PC-3 (cell line): ENCODE measurements at regions not wholly inside any gene's neighbourhood (a gene's known extent, or its start where the extent isn't known, plus 50 kb on each side); places are given as distances from the start of the nearest gene placed in this dataset.

Experiments used
- ATAC-seq: fragments of 200-7000 bp; cut with Tn5 transposase; 2 replicates; pipeline ENCODE4 v1.9.1; 2020; ENCODE audit warnings: mild to moderate bottlenecking, moderate library complexity
- BruUV-seq: library from RNA; stranded (reverse); fragments of 400-500 nt; replicated peaks from 2 replicates; lab custom pipeline; 2021; lab: Mats Ljungman, UMichigan
- CTCF ChIA-PET: fragments of 300-600 bp; sonication (Branson Sonifier 250); formaldehyde crosslinking; loops from one replicate; lab custom pipeline; 2022; ENCODE audit warnings: antibody characterized with exemption; lab: Charles Lee
- POLR2A ChIA-PET: fragments of 300-600 bp; sonication (Branson Sonifier 250); formaldehyde crosslinking; loops from one replicate; lab custom pipeline; 2022; ENCODE audit warnings: antibody characterized with exemption; ENCODE audit not compliant: unreplicated experiment; lab: Charles Lee
- DNase-seq: peaks from one replicate; pipeline ENCODE4 v3.0.0-alpha.2; 2015
- H2AFZ ChIP-seq: fragments of 300-600 bp; sonication (generic); 2 replicates; pipeline ENCODE4 v1.6.0; 2016; ENCODE audit warnings: antibody characterized with exemption, low read length
- H3F3A ChIP-seq: fragments of 300-600 bp; sonication (generic); one replicate; pipeline ENCODE4 v1.6.0; 2017; ENCODE audit warnings: antibody characterized with exemption, low read length, control low read depth, mild to moderate bottlenecking; ENCODE audit not compliant: unreplicated experiment
- H3K27ac ChIP-seq: fragments of 300-600 bp; sonication (generic); 2 replicates; pipeline ENCODE4 v1.5.1; 2016; ENCODE audit warnings: mild to moderate bottlenecking, low read length
- H3K27me3 ChIP-seq: fragments of 300-600 bp; sonication (generic); 2 replicates; pipeline ENCODE4 v1.6.1; 2016; ENCODE audit warnings: low read length, mixed read lengths
- H3K36me3 ChIP-seq: fragments of 300-600 bp; sonication (generic); 2 replicates; pipeline ENCODE4 v1.6.1; 2016; ENCODE audit warnings: low read depth, mixed run types, low read length, mixed read lengths
- H3K4me1 ChIP-seq: fragments of 300-600 bp; sonication (generic); 2 replicates; pipeline ENCODE4 v1.5.1; 2016; ENCODE audit warnings: low read length; ENCODE audit not compliant: insufficient read depth
- H3K4me2 ChIP-seq: fragments of 300-600 bp; sonication (generic); 2 replicates; pipeline ENCODE4 v1.6.0; 2016; ENCODE audit warnings: low read length
- H3K4me3 ChIP-seq: fragments of 300-600 bp; sonication (generic); 2 replicates; pipeline ENCODE4 v1.5.1; 2016; ENCODE audit warnings: mild to moderate bottlenecking, low read length, mixed read lengths
- H3K79me2 ChIP-seq: fragments of 300-600 bp; sonication (generic); 2 replicates; pipeline ENCODE4 v1.6.1; 2017; ENCODE audit warnings: low read length, mixed read lengths
- H3K9ac ChIP-seq: fragments of 300-600 bp; sonication (generic); 2 replicates; pipeline ENCODE4 v1.6.0; 2016; ENCODE audit warnings: mild to moderate bottlenecking, low read length
- H3K9me2 ChIP-seq: fragments of 300-600 bp; sonication (generic); replicated peaks from 2 replicates; pipeline ENCODE4 v1.6.1; 2016; ENCODE audit warnings: mixed run types, low read length, mixed read lengths
- H3K9me3 ChIP-seq: fragments of 300-600 bp; sonication (generic); 2 replicates; pipeline ENCODE4 v1.6.1; 2016; ENCODE audit warnings: low read length, mixed read lengths
- H4K20me1 ChIP-seq: fragments of 300-600 bp; sonication (generic); 2 replicates; pipeline ENCODE4 v1.6.1; 2016; ENCODE audit warnings: low read length, mixed read lengths
- EZH2 ChIP-seq: fragments of 300-600 bp; sonication (generic); IDR thresholded peaks from one replicate; pipeline ENCODE4 v1.6.1; 2017; ENCODE audit warnings: antibody characterized with exemption, mild to moderate bottlenecking, low read length; ENCODE audit not compliant: unreplicated experiment
- EZH2phosphoT487 ChIP-seq: fragments of 300-600 bp; sonication (generic); IDR thresholded peaks from 2 replicates; pipeline ENCODE4 v1.6.1; 2018; ENCODE audit warnings: mild to moderate bottlenecking, antibody characterized with exemption, low read length, borderline replicate concordance
- intact Hi-C: fragments of 100-400 bp; cut with micrococcal nuclease; formaldehyde crosslinking; loops from 2 replicates; pipeline ENCODE4 v1.9.0; 2023
- TF ChIP-seq, protein P1 (sequence below): fragments of 300-600 bp; sonication (generic); conservative IDR thresholded peaks from 2 replicates; pipeline ENCODE4 v1.5.1; 2017; ENCODE audit warnings: antibody characterized with exemption, low read depth, mild to moderate bottlenecking, low read length

DNA sequence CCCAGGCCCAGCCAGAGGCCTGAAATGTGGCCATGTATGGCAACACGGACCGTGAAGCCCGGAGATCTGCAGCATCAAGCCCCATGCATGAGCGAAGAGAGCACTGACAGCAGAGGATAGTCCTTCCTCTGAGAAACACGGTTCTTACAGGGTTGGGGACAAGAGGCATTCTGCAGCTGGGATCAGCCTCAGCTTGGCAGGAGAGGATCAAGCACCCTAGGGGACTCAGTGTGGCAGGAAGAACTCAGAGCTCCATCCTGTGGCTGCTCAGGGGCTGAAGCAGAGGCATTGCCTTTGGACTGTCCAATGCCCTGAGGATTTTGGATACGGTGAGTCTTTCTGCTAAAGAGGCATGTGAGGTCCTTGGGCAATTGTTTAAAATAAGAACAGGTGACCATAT is 368.7 kb downstream of the ZNF516 start:
- ChIA-PET POLR2A (no interaction called here), CTCF (no interaction called here)
- no peak for TF ChIP-seq EZH2phosphoT487
- no peak for TF ChIP-seq EZH2
- TF ChIP-seq, protein P1, sequence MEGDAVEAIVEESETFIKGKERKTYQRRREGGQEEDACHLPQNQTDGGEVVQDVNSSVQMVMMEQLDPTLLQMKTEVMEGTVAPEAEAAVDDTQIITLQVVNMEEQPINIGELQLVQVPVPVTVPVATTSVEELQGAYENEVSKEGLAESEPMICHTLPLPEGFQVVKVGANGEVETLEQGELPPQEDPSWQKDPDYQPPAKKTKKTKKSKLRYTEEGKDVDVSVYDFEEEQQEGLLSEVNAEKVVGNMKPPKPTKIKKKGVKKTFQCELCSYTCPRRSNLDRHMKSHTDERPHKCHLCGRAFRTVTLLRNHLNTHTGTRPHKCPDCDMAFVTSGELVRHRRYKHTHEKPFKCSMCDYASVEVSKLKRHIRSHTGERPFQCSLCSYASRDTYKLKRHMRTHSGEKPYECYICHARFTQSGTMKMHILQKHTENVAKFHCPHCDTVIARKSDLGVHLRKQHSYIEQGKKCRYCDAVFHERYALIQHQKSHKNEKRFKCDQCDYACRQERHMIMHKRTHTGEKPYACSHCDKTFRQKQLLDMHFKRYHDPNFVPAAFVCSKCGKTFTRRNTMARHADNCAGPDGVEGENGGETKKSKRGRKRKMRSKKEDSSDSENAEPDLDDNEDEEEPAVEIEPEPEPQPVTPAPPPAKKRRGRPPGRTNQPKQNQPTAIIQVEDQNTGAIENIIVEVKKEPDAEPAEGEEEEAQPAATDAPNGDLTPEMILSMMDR = no peak
- DNase-seq (no peak), ATAC-seq (no peak)
- Histone ChIP-seq H3K4me3 (no peak overlapping the region), H3K9me3 (no peaks in the 10 kb centered on the region), H4K20me1 (no peaks in the 10 kb centered on the region), H3K4me2 (no peak overlapping the region), H3K79me2 (no peaks in the 10 kb centered on the region), H2AFZ (no peak overlapping the region), H3K36me3 (no peaks in the 10 kb centered on the region), H3K4me1 (no peaks in the 10 kb centered on the region), H3F3A (no peaks in the 10 kb centered on the region), H3K27me3 (peaks cover 55% of the 10 kb centered on the region), H3K9me2 (no peaks in the 10 kb centered on the region), H3K9ac (no peak overlapping the region), H3K27ac (no peak overlapping the region)
- BruUV-seq = no TSS peak
- intact Hi-C loops = no loop called here

DNA sequence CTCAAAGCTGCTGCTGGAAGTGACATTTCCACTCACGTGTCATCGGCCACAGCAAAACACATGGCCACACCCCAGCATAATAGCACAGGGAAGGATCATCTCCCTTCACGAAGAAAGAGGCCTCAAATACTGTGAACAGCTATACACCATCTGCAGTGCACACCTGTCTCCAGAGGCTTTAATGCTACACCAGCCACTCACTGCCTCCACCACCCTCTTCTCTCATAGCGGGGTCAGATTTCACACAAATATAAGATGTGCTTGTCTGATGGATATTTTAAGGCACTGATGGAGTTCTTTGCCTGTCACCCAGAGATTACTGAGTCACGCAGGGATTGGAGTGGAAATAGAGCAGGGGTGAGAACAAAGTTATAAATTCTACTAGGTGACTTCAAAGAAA is 374.0 kb downstream of the ZNF516 start:
- H3K27ac ChIP-seq = no peak overlapping the region
- H3F3A ChIP-seq = no peaks in the 10 kb centered on the region
- DNase-seq = no peak
- ChIA-PET CTCF (no interaction called here), POLR2A (no interaction called here)
- H3K9me2 ChIP-seq = no peaks in the 10 kb centered on the region
- ATAC-seq = no peak
- no peak overlapping the region for H3K9ac ChIP-seq
- H3K4me3 ChIP-seq = no peak overlapping the region
- H3K27me3 ChIP-seq = peaks cover 36% of the 10 kb centered on the region
- intact Hi-C loops = no loop called here
- H2AFZ ChIP-seq = no peak overlapping the region
- H3K36me3 ChIP-seq = no peaks in the 10 kb centered on the region
- no TSS peak for BruUV-seq
- no peaks in the 10 kb centered on the region for H3K9me3 ChIP-seq
- H3K4me2 ChIP-seq = no peak overlapping the region
- H3K4me1 ChIP-seq = no peaks in the 10 kb centered on the region
- TF ChIP-seq, protein P1 = no peak
- TF ChIP-seq EZH2 (no peak), EZH2phosphoT487 (no peak)
- no peaks in the 10 kb centered on the region for H3K79me2 ChIP-seq
- no peaks in the 10 kb centered on the region for H4K20me1 ChIP-seq

DNA sequence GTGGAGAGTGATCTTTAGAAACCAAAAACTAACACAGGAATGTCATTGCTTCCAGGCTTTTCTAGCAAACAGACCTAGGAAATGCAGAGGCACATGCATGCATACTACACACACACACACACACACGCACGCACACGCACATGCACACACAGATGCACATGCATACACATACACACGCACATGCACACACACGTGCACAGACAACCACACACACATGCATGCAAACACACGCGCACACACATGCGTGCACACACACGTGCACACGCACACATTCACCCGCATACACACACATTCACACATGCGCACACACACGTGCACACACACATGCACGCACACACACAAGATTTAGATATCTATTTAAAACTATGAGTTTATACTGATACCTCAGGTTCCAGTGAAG is 379.5 kb downstream of the ZNF516 start:
- no peak for TF ChIP-seq EZH2
- TF ChIP-seq, protein P1 = no peak
- TF ChIP-seq EZH2phosphoT487 = no peak
- Histone ChIP-seq H3K9ac (no peak overlapping the region), H3K27ac (no peak overlapping the region), H3K27me3 (peaks cover 23% of the 10 kb centered on the region), H3K4me2 (no peak overlapping the region), H3K36me3 (no peaks in the 10 kb centered on the region), H3F3A (no peaks in the 10 kb centered on the region), H3K9me3 (no peaks in the 10 kb centered on the region), H2AFZ (no peak overlapping the region), H3K4me1 (no peaks in the 10 kb centered on the region), H3K9me2 (no peaks in the 10 kb centered on the region), H3K4me3 (no peak overlapping the region), H3K79me2 (no peaks in the 10 kb centered on the region), H4K20me1 (no peaks in the 10 kb centered on the region)
- POLR2A ChIA-PET = no interaction called here
- no peak for DNase-seq
- ATAC-seq = no peak
- no TSS peak for BruUV-seq
- intact Hi-C loops = no loop called here
- CTCF ChIA-PET = no interaction called here
